ENCODE measurements at regions not wholly inside any gene's neighbourhood (a gene's known extent, or its start where the extent isn't known, plus 50 kb on each side); places are given as distances from the start of the nearest gene placed in this dataset.

DNA sequence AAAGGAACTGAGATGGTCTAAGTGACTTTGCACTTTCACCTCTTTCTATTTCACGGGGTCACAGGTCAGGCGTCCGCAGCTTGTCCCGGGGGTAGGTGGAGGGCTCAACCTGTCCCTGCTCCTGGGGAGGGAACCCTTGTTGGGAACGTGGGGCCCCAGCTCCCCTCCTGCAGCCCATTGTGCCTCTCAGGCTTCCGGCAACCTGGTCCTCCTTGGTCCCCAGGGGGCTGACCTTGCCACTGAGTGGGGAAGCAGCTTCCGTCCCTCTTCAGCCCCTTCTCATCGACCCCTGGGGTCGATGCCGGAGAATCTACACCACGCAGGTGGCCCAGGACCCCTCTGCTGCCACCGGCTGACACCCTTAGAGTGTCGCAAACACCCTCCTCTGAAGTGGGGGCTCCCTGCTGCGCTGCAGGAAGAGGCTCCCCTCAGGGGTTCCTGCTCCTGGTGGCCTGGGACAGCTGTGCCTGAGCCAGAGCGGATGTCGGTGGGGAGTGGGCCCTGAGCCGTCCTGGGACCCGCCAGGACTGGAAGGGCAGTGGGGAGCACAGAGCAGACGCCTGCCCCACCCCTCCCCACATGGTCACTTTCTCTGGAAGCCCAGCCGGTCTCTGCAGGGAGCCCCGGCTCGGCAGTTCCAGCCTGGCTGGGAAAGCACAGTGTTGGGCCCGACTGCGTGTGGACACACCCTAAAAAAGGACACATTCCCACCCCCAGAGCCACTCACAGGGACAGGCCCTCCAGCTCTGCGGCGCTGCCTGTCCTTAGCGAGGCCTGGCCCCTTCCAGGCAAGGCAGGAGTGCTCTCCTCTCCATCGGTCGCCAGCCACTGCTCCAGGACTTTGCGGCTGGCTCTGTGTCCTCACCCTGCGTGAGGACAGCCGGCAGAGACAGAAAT, 357.5 kb upstream of the SHH start:
- H3K4me3 ChIP-seq (ENCODE audit: low read length) = no peak overlapping the region
- no peak overlapping the region for H3K27ac ChIP-seq (ENCODE audit: low read length)
- H3F3A ChIP-seq (ENCODE audit: insufficient read depth, low read length, poor library complexity, severe bottlenecking) = no peaks in the 10 kb centered on the region
- no peaks in the 10 kb centered on the region for H3K9me2 ChIP-seq (ENCODE audit: insufficient read depth, low read length)
- H3K9me3 ChIP-seq (ENCODE audit: low read length) = no peaks in the 10 kb centered on the region
- no peak overlapping the region for H2AFZ ChIP-seq (ENCODE audit: low read depth, low read length)
- no peak overlapping the region for H3K4me2 ChIP-seq (ENCODE audit: low read length)
- TF ChIP-seq RAD21 (conservative IDR thresholded peaks at IDR 0.05) (no peak), EZH2 (IDR thresholded peaks at IDR 0.05; ENCODE audit: borderline replicate concordance, insufficient read depth, low read length, poor library complexity, severe bottlenecking) (no peak)
- TF ChIP-seq, protein P1, sequence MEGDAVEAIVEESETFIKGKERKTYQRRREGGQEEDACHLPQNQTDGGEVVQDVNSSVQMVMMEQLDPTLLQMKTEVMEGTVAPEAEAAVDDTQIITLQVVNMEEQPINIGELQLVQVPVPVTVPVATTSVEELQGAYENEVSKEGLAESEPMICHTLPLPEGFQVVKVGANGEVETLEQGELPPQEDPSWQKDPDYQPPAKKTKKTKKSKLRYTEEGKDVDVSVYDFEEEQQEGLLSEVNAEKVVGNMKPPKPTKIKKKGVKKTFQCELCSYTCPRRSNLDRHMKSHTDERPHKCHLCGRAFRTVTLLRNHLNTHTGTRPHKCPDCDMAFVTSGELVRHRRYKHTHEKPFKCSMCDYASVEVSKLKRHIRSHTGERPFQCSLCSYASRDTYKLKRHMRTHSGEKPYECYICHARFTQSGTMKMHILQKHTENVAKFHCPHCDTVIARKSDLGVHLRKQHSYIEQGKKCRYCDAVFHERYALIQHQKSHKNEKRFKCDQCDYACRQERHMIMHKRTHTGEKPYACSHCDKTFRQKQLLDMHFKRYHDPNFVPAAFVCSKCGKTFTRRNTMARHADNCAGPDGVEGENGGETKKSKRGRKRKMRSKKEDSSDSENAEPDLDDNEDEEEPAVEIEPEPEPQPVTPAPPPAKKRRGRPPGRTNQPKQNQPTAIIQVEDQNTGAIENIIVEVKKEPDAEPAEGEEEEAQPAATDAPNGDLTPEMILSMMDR (IDR thresholded peaks at IDR 0.05; ENCODE audit: poor library complexity, severe bottlenecking) = no peak
- TF ChIP-seq, protein P2, sequence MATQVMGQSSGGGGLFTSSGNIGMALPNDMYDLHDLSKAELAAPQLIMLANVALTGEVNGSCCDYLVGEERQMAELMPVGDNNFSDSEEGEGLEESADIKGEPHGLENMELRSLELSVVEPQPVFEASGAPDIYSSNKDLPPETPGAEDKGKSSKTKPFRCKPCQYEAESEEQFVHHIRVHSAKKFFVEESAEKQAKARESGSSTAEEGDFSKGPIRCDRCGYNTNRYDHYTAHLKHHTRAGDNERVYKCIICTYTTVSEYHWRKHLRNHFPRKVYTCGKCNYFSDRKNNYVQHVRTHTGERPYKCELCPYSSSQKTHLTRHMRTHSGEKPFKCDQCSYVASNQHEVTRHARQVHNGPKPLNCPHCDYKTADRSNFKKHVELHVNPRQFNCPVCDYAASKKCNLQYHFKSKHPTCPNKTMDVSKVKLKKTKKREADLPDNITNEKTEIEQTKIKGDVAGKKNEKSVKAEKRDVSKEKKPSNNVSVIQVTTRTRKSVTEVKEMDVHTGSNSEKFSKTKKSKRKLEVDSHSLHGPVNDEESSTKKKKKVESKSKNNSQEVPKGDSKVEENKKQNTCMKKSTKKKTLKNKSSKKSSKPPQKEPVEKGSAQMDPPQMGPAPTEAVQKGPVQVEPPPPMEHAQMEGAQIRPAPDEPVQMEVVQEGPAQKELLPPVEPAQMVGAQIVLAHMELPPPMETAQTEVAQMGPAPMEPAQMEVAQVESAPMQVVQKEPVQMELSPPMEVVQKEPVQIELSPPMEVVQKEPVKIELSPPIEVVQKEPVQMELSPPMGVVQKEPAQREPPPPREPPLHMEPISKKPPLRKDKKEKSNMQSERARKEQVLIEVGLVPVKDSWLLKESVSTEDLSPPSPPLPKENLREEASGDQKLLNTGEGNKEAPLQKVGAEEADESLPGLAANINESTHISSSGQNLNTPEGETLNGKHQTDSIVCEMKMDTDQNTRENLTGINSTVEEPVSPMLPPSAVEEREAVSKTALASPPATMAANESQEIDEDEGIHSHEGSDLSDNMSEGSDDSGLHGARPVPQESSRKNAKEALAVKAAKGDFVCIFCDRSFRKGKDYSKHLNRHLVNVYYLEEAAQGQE (IDR thresholded peaks at IDR 0.05; ENCODE audit: borderline replicate concordance) = no peak
- no peaks in the 10 kb centered on the region for H4K20me1 ChIP-seq (ENCODE audit: insufficient read depth)
- no peaks in the 10 kb centered on the region for H3K79me2 ChIP-seq (replicated peaks; ENCODE audit: insufficient read depth, low read length)
- H3K27me3 ChIP-seq (ENCODE audit: insufficient read depth, low read depth, low read length) = no peaks in the 10 kb centered on the region
- H3K9ac ChIP-seq (ENCODE audit: low read length) = no peak overlapping the region
- no peaks in the 10 kb centered on the region for H3K36me3 ChIP-seq (ENCODE audit: insufficient read depth, low read length)

DNA sequence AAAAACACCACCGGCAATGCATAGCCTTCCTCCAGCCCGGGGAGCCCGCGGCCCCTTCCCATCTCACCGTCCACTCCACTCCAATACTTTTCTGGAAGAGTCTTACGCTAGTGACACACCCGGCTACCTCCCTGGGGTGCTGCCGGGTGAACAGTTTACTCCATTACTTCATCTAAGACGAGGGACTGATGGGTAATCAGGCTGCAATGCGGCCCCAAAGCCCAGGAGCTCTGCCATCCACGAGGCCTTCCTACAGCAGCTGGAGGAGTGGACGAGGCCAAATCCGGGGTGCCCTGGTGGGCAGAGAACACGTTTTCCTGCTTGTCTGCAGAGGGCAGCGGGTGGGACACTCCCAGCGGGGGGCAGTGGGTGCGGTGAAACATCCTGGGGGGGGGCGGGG, 356.2 kb upstream of the SHH start:
- H3K4me3 ChIP-seq (ENCODE audit: low read length) = no peak overlapping the region
- no peak for TF ChIP-seq EP300 (conservative IDR thresholded peaks at IDR 0.05; ENCODE audit: poor library complexity, severe bottlenecking)
- no peak for TF ChIP-seq TAF1 (IDR thresholded peaks at IDR 0.05; ENCODE audit: low read depth)
- no peak for TF ChIP-seq SMC3 (conservative IDR thresholded peaks at IDR 0.05; ENCODE audit: poor library complexity)
- TF ChIP-seq, protein P2 (IDR thresholded peaks at IDR 0.05; ENCODE audit: borderline replicate concordance) = no peak
- TF ChIP-seq POLR2AphosphoS5 (IDR thresholded peaks at IDR 0.05) = no peak
- TF ChIP-seq MXI1 (conservative IDR thresholded peaks at IDR 0.05; ENCODE audit: poor library complexity, severe bottlenecking) = no peak
- no peak for TF ChIP-seq RAD21 (conservative IDR thresholded peaks at IDR 0.05)
- TF ChIP-seq, protein P1 (IDR thresholded peaks at IDR 0.05; ENCODE audit: poor library complexity, severe bottlenecking) = no peak
- no peak for TF ChIP-seq EZH2 (IDR thresholded peaks at IDR 0.05; ENCODE audit: borderline replicate concordance, insufficient read depth, low read length, poor library complexity, severe bottlenecking)
- no peaks in the 10 kb centered on the region for H3K9me2 ChIP-seq (ENCODE audit: insufficient read depth, low read length)

More for the DNA sequence above, 356.2 kb upstream of the SHH start:
- H4K20me1 ChIP-seq (ENCODE audit: insufficient read depth) = no peaks in the 10 kb centered on the region
- H3K36me3 ChIP-seq (ENCODE audit: insufficient read depth, low read length) = no peaks in the 10 kb centered on the region
- H3K9me3 ChIP-seq (ENCODE audit: low read length) = no peaks in the 10 kb centered on the region
- no peaks in the 10 kb centered on the region for H3K27me3 ChIP-seq (ENCODE audit: insufficient read depth, low read depth, low read length)
- no peak overlapping the region for H3K9ac ChIP-seq (ENCODE audit: low read length)
- no peak overlapping the region for H3K4me2 ChIP-seq (ENCODE audit: low read length)
- no peaks in the 10 kb centered on the region for H3K79me2 ChIP-seq (replicated peaks; ENCODE audit: insufficient read depth, low read length)
- H3K27ac ChIP-seq (ENCODE audit: low read length) = no peak overlapping the region
- no peak overlapping the region for H2AFZ ChIP-seq (ENCODE audit: low read depth, low read length)
- H3F3A ChIP-seq (ENCODE audit: insufficient read depth, low read length, poor library complexity, severe bottlenecking) = no peaks in the 10 kb centered on the region

Data from neural cell (in vitro differentiated cells).